Psoas muscle (tissue), 7 donors: ENCODE measurements at regions not wholly inside any gene's neighbourhood (a gene's known extent, or its start where the extent isn't known, plus 50 kb on each side); places are given as distances from the start of the nearest gene placed in this dataset.

Experiments used
- ATAC-seq, 4 donors: fragments of 200-7000 bp; cut with Tn5 transposase; one replicate each; pipeline ENCODE4 v1.9.1; 2020; ENCODE audit warnings: moderate library complexity in 3 of 4, mild to moderate bottlenecking in 2 of 4
- DNase-seq, 2 donors: peaks; one replicate each; pipeline ENCODE4 v3.0.0-alpha.2; 2020
- H3K27ac ChIP-seq: fragments of 200-600 bp; one replicate; pipeline ENCODE4 v1.8.0; 2022
- H3K27me3 ChIP-seq, 3 donors: fragments of 200-600 bp in 1 of 3; one replicate each; pipeline versions ENCODE4 v1.6.1 to v1.8.0; 2013 to 2022; ENCODE audit warnings: low read length in 2 of 3, mild to moderate bottlenecking in 2 of 3, moderate library complexity in 1 of 3; ENCODE audit not compliant: insufficient read depth in 3 of 3
- H3K36me3 ChIP-seq, 2 donors: fragments of 200-600 bp in 1 of 2; one replicate each; pipeline versions ENCODE4 v1.6.1 to v1.8.0; 2013 to 2022; ENCODE audit warnings: low read depth in 1 of 2, mild to moderate bottlenecking in 1 of 2, moderate library complexity in 1 of 2; ENCODE audit not compliant: insufficient read depth in 1 of 2
- H3K4me1 ChIP-seq: fragments of 200-600 bp; one replicate; pipeline ENCODE4 v1.8.0; 2022
- H3K4me3 ChIP-seq: fragments of 200-600 bp; one replicate; pipeline ENCODE4 v1.8.0; 2022; ENCODE audit warnings: mild to moderate bottlenecking
- H3K9me3 ChIP-seq: fragments of 200-600 bp; one replicate; pipeline ENCODE4 v1.8.0; 2022
- WGBS, 3 donors: extraction: QIAGEN DNeasy Blood & Tissue Kit; methylation state at CpG; one replicate each; pipeline versions ENCODE4 v1.1.6 to v1.1.7; 2013; 5-methylcytosine and 5-hydroxymethylcytosine counted together
- intact Hi-C, 2 donors: fragments of 100-400 bp; cut with DNase I; formaldehyde crosslinking; loops; one replicate each; pipeline versions ENCODE4 v1.11.0 to v1.14.2; 2022
- TF ChIP-seq, protein P1 (sequence below): fragments of 200-600 bp; IDR thresholded peaks from one replicate; pipeline ENCODE4 v1.8.0; 2022; ENCODE audit warnings: antibody characterized with exemption
- donor health status: healthy with polysubstance abuse.
- donor health status: DM: no; HTN: no; CAD: no; lungs with moderate emphysema.
- donor health status: Bipolar disorder and iron deficiency.
- donor health status: healthy.
- donor health status: DM: yes; HTN: yes; CAD: no.
- donor health status: DM: no; HTN: no; CAD: no.
- donor health status: DM: yes; HTN: yes; CAD: no.

DNA sequence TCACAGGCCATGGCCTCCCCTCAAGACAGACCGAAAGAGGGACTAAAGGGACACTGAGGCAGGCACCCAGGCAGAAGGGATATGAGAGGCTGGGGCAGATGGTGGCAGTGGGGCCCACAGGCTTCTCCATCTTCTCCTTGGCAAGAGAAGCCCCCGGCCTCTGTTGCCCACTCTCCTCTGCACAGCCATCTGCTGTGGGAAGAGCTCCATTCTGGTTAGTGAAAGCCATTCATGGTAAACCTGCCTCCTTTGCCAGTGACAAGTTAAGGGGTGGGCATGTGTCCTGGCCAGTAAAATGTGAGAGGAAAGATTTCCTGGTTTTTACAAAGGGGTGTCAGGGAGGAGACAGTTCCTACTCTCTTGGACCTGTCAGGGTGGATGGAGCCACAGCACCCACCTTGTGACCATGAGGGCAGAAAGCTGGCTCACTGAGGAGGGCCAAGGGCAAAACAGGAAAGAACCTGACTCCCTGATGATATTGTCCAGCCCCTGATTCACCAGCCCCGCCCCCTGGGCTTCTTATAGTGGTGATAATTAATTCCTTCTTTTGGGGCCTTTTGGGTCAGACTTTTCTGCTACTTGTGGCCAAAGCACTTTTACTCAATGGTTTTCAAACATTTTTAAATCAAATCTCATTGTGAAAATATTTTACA is 130.4 kb upstream of the SMAD3 start:
- Histone ChIP-seq H3K4me1 (no peaks in the 10 kb centered on the region), H3K27ac (no peak overlapping the region), H3K27me3 (peaks cover 0 to 20% (median 5%) of the 10 kb centered on the region in 3 donors), H3K9me3 (no peaks in the 10 kb centered on the region), H3K4me3 (no peak overlapping the region), H3K36me3 (no peaks in the 10 kb centered on the region)
- 95 to 100% (median 97%) methylated on average over 3 of the region's 3 CpGs for WGBS, 3 donors
- no peak for ATAC-seq
- no peak for DNase-seq
- intact Hi-C loops = no loop called here
- TF ChIP-seq, protein P1, sequence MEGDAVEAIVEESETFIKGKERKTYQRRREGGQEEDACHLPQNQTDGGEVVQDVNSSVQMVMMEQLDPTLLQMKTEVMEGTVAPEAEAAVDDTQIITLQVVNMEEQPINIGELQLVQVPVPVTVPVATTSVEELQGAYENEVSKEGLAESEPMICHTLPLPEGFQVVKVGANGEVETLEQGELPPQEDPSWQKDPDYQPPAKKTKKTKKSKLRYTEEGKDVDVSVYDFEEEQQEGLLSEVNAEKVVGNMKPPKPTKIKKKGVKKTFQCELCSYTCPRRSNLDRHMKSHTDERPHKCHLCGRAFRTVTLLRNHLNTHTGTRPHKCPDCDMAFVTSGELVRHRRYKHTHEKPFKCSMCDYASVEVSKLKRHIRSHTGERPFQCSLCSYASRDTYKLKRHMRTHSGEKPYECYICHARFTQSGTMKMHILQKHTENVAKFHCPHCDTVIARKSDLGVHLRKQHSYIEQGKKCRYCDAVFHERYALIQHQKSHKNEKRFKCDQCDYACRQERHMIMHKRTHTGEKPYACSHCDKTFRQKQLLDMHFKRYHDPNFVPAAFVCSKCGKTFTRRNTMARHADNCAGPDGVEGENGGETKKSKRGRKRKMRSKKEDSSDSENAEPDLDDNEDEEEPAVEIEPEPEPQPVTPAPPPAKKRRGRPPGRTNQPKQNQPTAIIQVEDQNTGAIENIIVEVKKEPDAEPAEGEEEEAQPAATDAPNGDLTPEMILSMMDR = no peak

DNA sequence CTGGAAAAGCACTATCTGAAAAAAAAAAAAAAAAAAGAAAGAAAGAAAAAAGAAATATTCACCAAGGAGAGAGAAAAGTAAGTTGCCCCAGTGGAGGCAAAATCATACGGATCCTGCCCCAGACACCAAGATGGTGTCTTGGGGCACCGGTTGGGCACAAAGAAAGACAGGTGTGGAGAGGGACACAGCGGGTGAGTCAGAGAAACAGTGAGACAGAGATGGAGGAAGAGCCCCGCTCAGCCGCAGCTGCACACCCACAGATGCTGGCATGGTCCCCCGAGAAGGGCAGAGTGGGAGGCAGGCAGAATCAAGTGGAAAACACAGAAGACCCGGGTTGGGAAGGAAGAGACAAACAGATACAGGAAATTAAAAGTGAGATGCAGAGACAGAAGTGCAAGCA is 129.7 kb upstream of the SMAD3 start:
- no peak for DNase-seq
- intact Hi-C loops = no loop called here
- no peaks in the 10 kb centered on the region for H3K4me1 ChIP-seq
- peak in 3 of 4 donors; percentile 34 to 45 (median 41) for ATAC-seq
- H3K9me3 ChIP-seq = no peaks in the 10 kb centered on the region
- H3K27me3 ChIP-seq = peaks cover 0 to 20% (median 5%) of the 10 kb centered on the region in 3 donors
- 21 to 26% (median 22%) methylated on average over 7 of the region's 7 CpGs for WGBS, 3 donors
- H3K27ac ChIP-seq = peak overlapping the region; percentile 32
- no peaks in the 10 kb centered on the region for H3K36me3 ChIP-seq
- TF ChIP-seq, protein P1 = no peak
- H3K4me3 ChIP-seq = peak overlapping the region; percentile 57

DNA sequence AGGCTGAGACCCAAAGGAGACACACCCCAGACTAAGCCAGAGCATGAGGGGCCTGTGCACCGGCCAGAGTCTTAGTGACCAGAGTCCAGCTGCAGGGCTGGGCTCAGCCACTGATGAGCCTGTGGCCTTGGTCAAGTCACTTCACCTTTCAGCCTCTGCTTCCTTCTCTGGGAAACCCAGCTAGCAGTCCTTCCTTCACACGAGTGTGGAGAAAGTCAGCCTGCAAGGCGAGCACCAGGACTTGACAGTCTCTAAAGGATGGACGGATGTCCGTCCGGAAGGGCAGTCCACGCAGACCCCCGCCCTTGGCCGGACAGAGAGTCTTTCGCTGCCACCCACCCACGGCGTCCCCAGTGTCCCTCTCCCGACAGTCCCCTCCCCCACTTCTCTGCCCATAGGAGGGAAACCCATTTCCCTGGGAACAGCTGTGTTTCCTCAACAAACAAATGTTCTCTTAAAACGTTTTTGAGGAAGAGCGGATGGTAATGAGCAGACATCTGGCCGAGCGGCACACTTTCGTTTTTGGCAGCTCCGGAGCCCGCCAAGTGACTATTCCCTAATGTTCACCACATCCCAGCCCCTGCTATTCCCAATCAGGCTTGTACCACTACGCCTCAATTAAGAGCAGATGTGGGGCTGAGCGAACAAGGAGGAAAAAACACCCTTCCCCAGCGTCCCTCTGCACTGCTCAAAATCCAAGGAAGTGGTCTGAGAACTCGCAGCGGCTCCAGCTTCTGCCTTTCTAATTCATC is 129.1 kb upstream of the SMAD3 start:
- 6 to 10% (median 8%) methylated on average over 25 of the region's 25 CpGs for WGBS, 3 donors
- H3K27ac ChIP-seq = peak overlapping the region; percentile 32
- intact Hi-C loops = no loop called here
- H3K4me1 ChIP-seq = no peaks in the 10 kb centered on the region
- H3K4me3 ChIP-seq = peak overlapping the region; percentile 57
- TF ChIP-seq, protein P1 = no peak
- H3K36me3 ChIP-seq = no peaks in the 10 kb centered on the region
- H3K9me3 ChIP-seq = no peaks in the 10 kb centered on the region
- DNase-seq = peak; percentile 47 to 62
- peak; percentile 23 to 47 (median 36) for ATAC-seq
- H3K27me3 ChIP-seq = peaks cover 0 to 20% (median 5%) of the 10 kb centered on the region in 3 donors

DNA sequence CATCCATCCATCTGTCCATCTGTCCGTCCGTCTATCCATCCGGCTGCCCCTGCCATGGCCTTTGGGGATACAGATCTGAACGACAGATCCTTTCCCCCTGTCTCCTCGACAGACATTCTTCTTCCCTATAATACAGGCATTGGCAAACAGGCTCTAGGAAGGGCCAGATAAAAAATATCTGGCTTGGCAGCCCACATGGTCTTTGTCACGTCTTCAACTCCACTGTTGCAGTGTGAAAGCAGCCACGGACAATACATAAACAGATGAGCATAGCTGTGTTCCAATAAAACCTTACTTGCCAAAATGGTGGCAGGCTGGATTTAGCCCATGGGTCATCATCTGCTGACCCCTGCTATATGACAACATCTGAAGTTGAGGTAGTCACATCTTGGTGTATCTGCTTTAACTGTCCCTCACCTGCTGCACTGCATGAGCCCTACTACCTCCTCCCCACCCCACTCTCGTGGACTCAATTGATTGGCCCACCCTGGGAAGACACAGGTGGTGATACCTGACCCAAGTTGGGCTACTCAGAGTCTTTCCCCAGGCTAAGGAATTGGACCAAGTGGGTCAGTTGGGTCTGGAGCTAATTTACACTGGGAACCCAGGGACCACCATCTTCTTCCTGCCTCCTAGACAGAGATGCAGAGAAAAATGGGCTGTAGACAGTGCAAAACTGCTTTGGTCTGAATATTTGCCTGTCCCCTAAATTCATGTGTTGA is 128.4 kb upstream of the SMAD3 start:
- no peak for DNase-seq
- TF ChIP-seq, protein P1 = no peak
- Histone ChIP-seq H3K4me1 (no peaks in the 10 kb centered on the region), H3K27ac (peak overlapping the region; percentile 32), H3K36me3 (no peaks in the 10 kb centered on the region), H3K9me3 (no peaks in the 10 kb centered on the region), H3K4me3 (peak overlapping the region; percentile 57), H3K27me3 (peaks cover 0 to 20% (median 5%) of the 10 kb centered on the region in 3 donors)
- no peak for ATAC-seq
- intact Hi-C loops = no loop called here
- WGBS, 3 donors = 30 to 32% (median 31%) methylated on average over 8 of the region's 8 CpGs
